Karpas-422 (cell line): ENCODE measurements at regions not wholly inside any gene's neighbourhood (a gene's known extent, or its start where the extent isn't known, plus 50 kb on each side); places are given as distances from the start of the nearest gene placed in this dataset.
"Not testable (repeated sequence)": the region's sequence is repeated elsewhere in the genome, so short reads cannot be mapped to it uniquely, and the experiment has no call there.

Experiments
- DNase-seq: peaks from one replicate; pipeline ENCODE4 v3.0.0-alpha.2; 2015
- H2AFZ ChIP-seq: fragments of 200-600 bp; sonication (generic); 2 replicates; pipeline ENCODE4 v1.6.1; 2014; ENCODE audit warnings: antibody characterized with exemption, low read length, mixed read lengths
- H3K27ac ChIP-seq: fragments of 200-600 bp; sonication (generic); 2 replicates; pipeline ENCODE4 v1.5.1; 2014; ENCODE audit warnings: mild to moderate bottlenecking, low read length, moderate library complexity
- H3K27me3 ChIP-seq: fragments of 200-600 bp; sonication (generic); 2 replicates; pipeline ENCODE4 v1.6.1; 2014; ENCODE audit warnings: low read length, mixed read lengths
- H3K36me3 ChIP-seq: fragments of 200-600 bp; sonication (generic); 2 replicates; pipeline ENCODE4 v1.6.1; 2014; ENCODE audit warnings: low read length, mixed read lengths; ENCODE audit not compliant: insufficient read depth
- H3K4me1 ChIP-seq: fragments of 200-600 bp; sonication (generic); 2 replicates; pipeline ENCODE4 v1.6.1; 2014; ENCODE audit warnings: mild to moderate bottlenecking, low read length, mixed read lengths
- H3K4me2 ChIP-seq: fragments of 200-600 bp; sonication (generic); 2 replicates; pipeline ENCODE4 v1.6.1; 2014; ENCODE audit warnings: low read length, low read depth, mild to moderate bottlenecking; ENCODE audit not compliant: poor library complexity, severe bottlenecking
- H3K4me3 ChIP-seq: fragments of 200-600 bp; sonication (generic); 2 replicates; pipeline ENCODE4 v1.5.1; 2014; ENCODE audit warnings: mild to moderate bottlenecking, antibody characterized with exemption, low read length, mixed read lengths
- H3K79me2 ChIP-seq: fragments of 200-600 bp; sonication (generic); 2 replicates; pipeline ENCODE4 v1.6.1; 2014; ENCODE audit warnings: mild to moderate bottlenecking, low read length, mixed read lengths
- H3K9ac ChIP-seq: fragments of 200-600 bp; sonication (generic); 2 replicates; pipeline ENCODE4 v1.6.0; 2014; ENCODE audit warnings: low read length
- H3K9me2 ChIP-seq: fragments of 200-600 bp; sonication (generic), shearing (Covaris generic); replicated peaks from 2 replicates; pipeline ENCODE4 v1.6.0; 2014; ENCODE audit warnings: mild to moderate bottlenecking, low read length, moderate library complexity; ENCODE audit not compliant: insufficient read depth
- H3K9me3 ChIP-seq: fragments of 300-700, 200-600 bp; sonication (generic); 2 replicates; pipeline ENCODE4 v1.6.1; 2014; ENCODE audit warnings: low read length, mixed read lengths
- H4K20me1 ChIP-seq: fragments of 200-600 bp; sonication (generic); 2 replicates; pipeline ENCODE4 v1.6.1; 2014; ENCODE audit warnings: mild to moderate bottlenecking, antibody characterized with exemption, low read length, low read depth; ENCODE audit not compliant: insufficient read depth

GRCh38 chr10:107520348-107520747 lies 355.8 kb upstream of the SORCS1 start:
- Histone ChIP-seq H3K9me2 (no peaks in the 10 kb centered on the region), H2AFZ (no peak overlapping the region), H3K4me2 (no peak overlapping the region), H3K27ac (no peak overlapping the region), H3K79me2 (no peaks in the 10 kb centered on the region), H3K27me3 (no peaks in the 10 kb centered on the region), H3K4me3 (no peak overlapping the region), H4K20me1 (no peaks in the 10 kb centered on the region), H3K36me3 (no peaks in the 10 kb centered on the region), H3K4me1 (no peaks in the 10 kb centered on the region), H3K9me3 (peaks cover 30% of the 10 kb centered on the region), H3K9ac (no peak overlapping the region)
- no peak for DNase-seq

GRCh38 chr10:107517811-107518210 lies 353.3 kb upstream of the SORCS1 start:
- no peaks in the 10 kb centered on the region for H3K79me2 ChIP-seq
- H3K27me3 ChIP-seq: no peaks in the 10 kb centered on the region
- no peak for DNase-seq
- H3K4me3 ChIP-seq: no peak overlapping the region
- H2AFZ ChIP-seq: no peak overlapping the region
- H3K9me3 ChIP-seq: peaks cover 19% of the 10 kb centered on the region
- H3K27ac ChIP-seq: no peak overlapping the region
- no peaks in the 10 kb centered on the region for H3K4me1 ChIP-seq
- no peaks in the 10 kb centered on the region for H3K9me2 ChIP-seq
- no peaks in the 10 kb centered on the region for H3K36me3 ChIP-seq
- H3K9ac ChIP-seq: no peak overlapping the region
- no peaks in the 10 kb centered on the region for H4K20me1 ChIP-seq
- no peak overlapping the region for H3K4me2 ChIP-seq

GRCh38 chr10:107516349-107516748 lies 351.8 kb upstream of the SORCS1 start:
- no peaks in the 10 kb centered on the region for H3K79me2 ChIP-seq
- no peak overlapping the region for H3K9ac ChIP-seq
- H3K27me3 ChIP-seq: no peaks in the 10 kb centered on the region
- H3K36me3 ChIP-seq: no peaks in the 10 kb centered on the region
- no peaks in the 10 kb centered on the region for H3K9me2 ChIP-seq
- no peak overlapping the region for H3K4me3 ChIP-seq
- peaks cover 17% of the 10 kb centered on the region for H3K9me3 ChIP-seq
- no peak for DNase-seq
- H2AFZ ChIP-seq: no peak overlapping the region
- no peak overlapping the region for H3K27ac ChIP-seq
- H4K20me1 ChIP-seq: no peaks in the 10 kb centered on the region
- H3K4me2 ChIP-seq: no peak overlapping the region
- H3K4me1 ChIP-seq: no peaks in the 10 kb centered on the region

- not testable (repeated sequence) for H3K27me3 ChIP-seq, H3K36me3 ChIP-seq, H4K20me1 ChIP-seq, H3K9ac ChIP-seq, H3K4me2 ChIP-seq, H3K4me1 ChIP-seq, DNase-seq, H2AFZ ChIP-seq, H3K27ac ChIP-seq, H3K79me2 ChIP-seq, H3K4me3 ChIP-seq, H3K9me2 ChIP-seq
- H3K9me3 ChIP-seq: peaks cover 40% of the 10 kb centered on the region
These were observed 339.5 kb upstream of the SORCS1 start for GRCh38 chr10:107504011-107504410.

GRCh38 chr10:107502229-107502985 lies 337.9 kb upstream of the SORCS1 start:
- no peaks in the 10 kb centered on the region for H3K9me2 ChIP-seq
- no peak overlapping the region for H3K4me3 ChIP-seq
- no peak overlapping the region for H3K27ac ChIP-seq
- H3K79me2 ChIP-seq: no peaks in the 10 kb centered on the region
- H3K9ac ChIP-seq: no peak overlapping the region
- no peak overlapping the region for H3K4me2 ChIP-seq
- peaks cover 29% of the 10 kb centered on the region for H3K9me3 ChIP-seq
- no peak for DNase-seq
- no peaks in the 10 kb centered on the region for H3K4me1 ChIP-seq
- H3K36me3 ChIP-seq: no peaks in the 10 kb centered on the region
- no peaks in the 10 kb centered on the region for H3K27me3 ChIP-seq
- H2AFZ ChIP-seq: no peak overlapping the region
- no peaks in the 10 kb centered on the region for H4K20me1 ChIP-seq

GRCh38 chr10:107498983-107499382 lies 334.5 kb upstream of the SORCS1 start:
- H3K79me2 ChIP-seq: no peaks in the 10 kb centered on the region
- no peak overlapping the region for H2AFZ ChIP-seq
- DNase-seq: no peak
- H3K4me1 ChIP-seq: no peaks in the 10 kb centered on the region
- no peaks in the 10 kb centered on the region for H3K36me3 ChIP-seq
- H3K9ac ChIP-seq: no peak overlapping the region
- H3K9me2 ChIP-seq: no peaks in the 10 kb centered on the region
- H3K4me2 ChIP-seq: no peak overlapping the region
- H3K27me3 ChIP-seq: no peaks in the 10 kb centered on the region
- no peaks in the 10 kb centered on the region for H4K20me1 ChIP-seq
- peaks cover 32% of the 10 kb centered on the region for H3K9me3 ChIP-seq
- no peak overlapping the region for H3K27ac ChIP-seq
- no peak overlapping the region for H3K4me3 ChIP-seq

GRCh38 chr10:107497024-107497423 lies 332.5 kb upstream of the SORCS1 start:
- no peaks in the 10 kb centered on the region for H3K27me3 ChIP-seq
- H4K20me1 ChIP-seq: no peaks in the 10 kb centered on the region
- H3K27ac ChIP-seq: no peak overlapping the region
- H3K4me1 ChIP-seq: no peaks in the 10 kb centered on the region
- DNase-seq: no peak
- H3K4me2 ChIP-seq: no peak overlapping the region
- H3K9me3 ChIP-seq: peaks cover 29% of the 10 kb centered on the region
- H3K4me3 ChIP-seq: no peak overlapping the region
- H3K36me3 ChIP-seq: no peaks in the 10 kb centered on the region
- no peak overlapping the region for H3K9ac ChIP-seq
- H2AFZ ChIP-seq: no peak overlapping the region
- no peaks in the 10 kb centered on the region for H3K9me2 ChIP-seq
- no peaks in the 10 kb centered on the region for H3K79me2 ChIP-seq

- H2AFZ ChIP-seq: no peak overlapping the region
- H3K27ac ChIP-seq: no peak overlapping the region
- peaks cover 28% of the 10 kb centered on the region for H3K9me3 ChIP-seq
- no peak for DNase-seq
- H3K27me3 ChIP-seq: no peaks in the 10 kb centered on the region
- H3K79me2 ChIP-seq: no peaks in the 10 kb centered on the region
- H3K4me2 ChIP-seq: no peak overlapping the region
- H3K4me3 ChIP-seq: no peak overlapping the region
- H3K36me3 ChIP-seq: no peaks in the 10 kb centered on the region
- H3K9me2 ChIP-seq: no peaks in the 10 kb centered on the region
- no peaks in the 10 kb centered on the region for H4K20me1 ChIP-seq
- no peaks in the 10 kb centered on the region for H3K4me1 ChIP-seq
- H3K9ac ChIP-seq: no peak overlapping the region
These were observed 332.1 kb upstream of the SORCS1 start for GRCh38 chr10:107496594-107496993.
